ENCODE measurements at regions not wholly inside any gene's neighbourhood (a gene's known extent, or its start where the extent isn't known, plus 50 kb on each side); places are given as distances from the start of the nearest gene placed in this dataset.

GRCh38 chr5:54739371-54739770 lies 221.8 kb downstream of the SNX18 start:
- DNase-seq: no peak

GRCh38 chr5:54738973-54739367 lies 221.4 kb downstream of the SNX18 start:
- no peak for DNase-seq

- no peak for DNase-seq
Observed at GRCh38 chr5:54738118-54738972, 220.8 kb downstream of the SNX18 start.

- no peak for DNase-seq
Observed at GRCh38 chr5:54736003-54736797, 218.6 kb downstream of the SNX18 start.

GRCh38 chr5:54733101-54733500 lies 215.5 kb downstream of the SNX18 start:
- no peak for DNase-seq

GRCh38 chr5:54732108-54732507 lies 214.5 kb downstream of the SNX18 start:
- DNase-seq: no peak

- DNase-seq: no peak
Observed at GRCh38 chr5:54728588-54728915, 211.0 kb downstream of the SNX18 start.

GRCh38 chr5:54727874-54728587 lies 210.5 kb downstream of the SNX18 start:
- DNase-seq: no peak

GRCh38 chr5:54725391-54726280 lies 208.1 kb downstream of the SNX18 start:
- DNase-seq: no peak

- no peak for DNase-seq
Observed at GRCh38 chr5:54722846-54723433, 205.4 kb downstream of the SNX18 start.

GRCh38 chr5:54721951-54722654 lies 204.5 kb downstream of the SNX18 start:
- DNase-seq: no peak

- no peak for DNase-seq
Observed at GRCh38 chr5:54721116-54721515, 203.6 kb downstream of the SNX18 start.

- no peak for DNase-seq
Observed at GRCh38 chr5:54720341-54720740, 202.8 kb downstream of the SNX18 start.

GRCh38 chr5:54719384-54720283 lies 202.1 kb downstream of the SNX18 start:
- DNase-seq: no peak

- DNase-seq: no peak
Observed at GRCh38 chr5:54718656-54719055, 201.1 kb downstream of the SNX18 start.

GRCh38 chr5:54717870-54718269 lies 200.3 kb downstream of the SNX18 start:
- DNase-seq: no peak

GRCh38 chr5:54717459-54717858 lies 199.9 kb downstream of the SNX18 start:
- DNase-seq: no peak

GRCh38 chr5:54713923-54714581 lies 196.5 kb downstream of the SNX18 start:
- no peak for DNase-seq

GRCh38 chr5:54709096-54709495 lies 191.5 kb downstream of the SNX18 start:
- DNase-seq: no peak

GRCh38 chr5:54707841-54708240 lies 190.3 kb downstream of the SNX18 start:
- DNase-seq: no peak

Data from activated effector memory CD4-positive, alpha-beta T cell treated with anti-CD3 and anti-CD28 coated beads, Interleukin-2, amount 50 U/mL, for 16 hours (primary cell).